ENCODE measurements at regions not wholly inside any gene's neighbourhood (a gene's known extent, or its start where the extent isn't known, plus 50 kb on each side); places are given as distances from the start of the nearest gene placed in this dataset.

GRCh38 chr10:44183667-44184632 lies 200.9 kb downstream of the CXCL12 start:
- TF ChIP-seq, protein P1, sequence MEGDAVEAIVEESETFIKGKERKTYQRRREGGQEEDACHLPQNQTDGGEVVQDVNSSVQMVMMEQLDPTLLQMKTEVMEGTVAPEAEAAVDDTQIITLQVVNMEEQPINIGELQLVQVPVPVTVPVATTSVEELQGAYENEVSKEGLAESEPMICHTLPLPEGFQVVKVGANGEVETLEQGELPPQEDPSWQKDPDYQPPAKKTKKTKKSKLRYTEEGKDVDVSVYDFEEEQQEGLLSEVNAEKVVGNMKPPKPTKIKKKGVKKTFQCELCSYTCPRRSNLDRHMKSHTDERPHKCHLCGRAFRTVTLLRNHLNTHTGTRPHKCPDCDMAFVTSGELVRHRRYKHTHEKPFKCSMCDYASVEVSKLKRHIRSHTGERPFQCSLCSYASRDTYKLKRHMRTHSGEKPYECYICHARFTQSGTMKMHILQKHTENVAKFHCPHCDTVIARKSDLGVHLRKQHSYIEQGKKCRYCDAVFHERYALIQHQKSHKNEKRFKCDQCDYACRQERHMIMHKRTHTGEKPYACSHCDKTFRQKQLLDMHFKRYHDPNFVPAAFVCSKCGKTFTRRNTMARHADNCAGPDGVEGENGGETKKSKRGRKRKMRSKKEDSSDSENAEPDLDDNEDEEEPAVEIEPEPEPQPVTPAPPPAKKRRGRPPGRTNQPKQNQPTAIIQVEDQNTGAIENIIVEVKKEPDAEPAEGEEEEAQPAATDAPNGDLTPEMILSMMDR (IDR thresholded peaks at IDR 0.05; ENCODE audit: low read length): no peak
- TF ChIP-seq EZH2 (optimal IDR thresholded peaks at IDR 0.05; ENCODE audit: low read depth, low read length): no peak
